NCI-H1417 treated with DMSO at 0.1 percent for 48 hours (cell line): ENCODE measurements at regions not wholly inside any gene's neighbourhood (a gene's known extent, or its start where the extent isn't known, plus 50 kb on each side); places are given as distances from the start of the nearest gene placed in this dataset.
"Not testable (repeated sequence)": the region's sequence is repeated elsewhere in the genome, so short reads cannot be mapped to it uniquely, and the experiment has no call there.

Experiments used
- DNase-seq: peaks from one replicate; lab custom pipeline; 2025; lab: John Stamatoyannopoulos, UW

- DNase-seq, result no peak
Observed at GRCh38 chr3:137612291-137612690, 151.8 kb upstream of the SOX14 start.

GRCh38 chr3:137615659-137616418, 148.3 kb upstream of the SOX14 start:
- DNase-seq, result no peak

DNA sequence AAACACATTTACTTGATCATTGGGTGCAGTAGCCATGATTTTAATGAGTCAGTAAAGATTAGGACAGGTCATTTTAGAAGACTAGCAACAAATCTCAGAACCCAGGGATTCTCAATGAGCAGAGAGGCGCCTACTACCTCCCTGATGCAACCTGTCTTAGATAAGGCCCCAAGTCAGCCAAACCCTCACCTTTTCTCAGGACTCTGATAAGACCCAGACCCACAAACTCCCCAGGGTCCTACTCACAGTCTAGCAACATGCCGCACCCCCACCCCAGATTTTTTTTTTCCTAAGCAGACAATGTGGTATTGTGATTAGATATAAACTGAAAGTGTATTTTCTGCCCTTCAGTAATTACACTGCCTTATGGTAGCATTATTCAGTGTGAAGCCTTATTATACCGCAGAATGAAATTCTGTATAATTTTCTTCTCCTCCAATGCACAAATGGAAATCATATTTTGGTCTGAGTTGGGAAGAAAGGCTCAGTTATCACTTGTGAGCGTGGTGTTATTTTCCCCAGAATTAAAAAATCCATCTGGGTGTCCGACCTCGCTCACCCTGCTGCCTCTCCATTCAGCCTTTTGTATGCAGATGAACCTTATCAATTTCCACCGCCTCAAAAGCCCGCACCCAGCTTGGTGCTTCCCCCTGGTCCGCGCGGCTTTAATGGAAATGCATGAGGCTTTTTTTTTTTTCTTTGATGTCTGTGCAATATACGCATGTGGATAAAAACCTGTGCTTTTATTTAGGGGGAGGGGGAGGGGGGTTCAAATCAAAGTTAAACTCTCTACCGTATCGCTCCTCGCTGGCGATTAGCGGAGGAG, 122.0 kb upstream of the SOX14 start:
- no peak for DNase-seq

DNA sequence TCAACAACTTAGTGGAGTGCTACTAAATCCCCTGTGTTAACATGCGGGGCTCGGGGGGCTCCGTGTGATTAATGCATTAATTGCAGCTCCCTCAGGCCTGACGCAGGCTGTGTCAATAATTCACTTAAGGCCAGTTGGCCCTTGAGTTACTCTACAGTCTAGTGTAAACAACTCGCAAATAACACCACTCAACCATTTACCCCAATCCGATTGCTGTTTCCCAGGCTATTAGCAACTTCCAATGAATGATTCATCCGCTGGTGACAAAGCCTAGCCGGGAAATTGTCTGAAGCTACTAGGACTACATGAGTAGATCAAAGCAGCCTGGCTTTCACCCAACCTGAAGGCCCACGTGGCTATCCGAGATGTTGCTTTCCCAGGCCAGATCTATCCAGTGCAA, 121.3 kb upstream of the SOX14 start:
- DNase-seq, result no peak

GRCh38 chr3:137647179-137647578, 116.9 kb upstream of the SOX14 start:
- no peak for DNase-seq

DNA sequence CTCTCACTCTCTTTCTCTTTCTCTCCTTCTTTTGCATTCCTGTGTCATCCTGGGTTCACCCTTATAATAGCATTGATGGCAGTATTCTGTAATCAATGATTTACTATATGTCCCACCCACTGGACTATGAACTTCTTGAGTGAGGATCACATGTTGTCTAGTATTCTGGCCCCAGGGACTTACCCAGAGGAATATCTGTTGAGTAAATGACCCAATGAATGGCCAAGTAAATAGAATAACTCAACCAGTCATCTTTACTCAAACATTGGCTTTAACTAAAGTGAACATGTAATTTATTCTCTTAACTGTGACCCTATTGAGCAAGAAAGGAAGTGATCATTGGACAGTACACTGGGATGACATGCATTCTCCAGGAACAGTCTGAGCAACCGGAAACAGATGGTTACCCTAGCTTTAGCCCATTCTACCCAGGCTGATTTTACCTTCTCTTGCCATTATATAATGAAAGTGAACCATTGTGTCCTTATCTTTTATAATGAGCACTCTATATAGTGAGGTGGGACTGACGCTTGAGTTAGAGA, 94.5 kb upstream of the SOX14 start:
- no peak for DNase-seq

- no peak for DNase-seq
Observed at GRCh38 chr3:137687181-137687879, 76.8 kb upstream of the SOX14 start.

GRCh38 chr3:137692803-137693431, 71.2 kb upstream of the SOX14 start:
- no peak for DNase-seq

DNA sequence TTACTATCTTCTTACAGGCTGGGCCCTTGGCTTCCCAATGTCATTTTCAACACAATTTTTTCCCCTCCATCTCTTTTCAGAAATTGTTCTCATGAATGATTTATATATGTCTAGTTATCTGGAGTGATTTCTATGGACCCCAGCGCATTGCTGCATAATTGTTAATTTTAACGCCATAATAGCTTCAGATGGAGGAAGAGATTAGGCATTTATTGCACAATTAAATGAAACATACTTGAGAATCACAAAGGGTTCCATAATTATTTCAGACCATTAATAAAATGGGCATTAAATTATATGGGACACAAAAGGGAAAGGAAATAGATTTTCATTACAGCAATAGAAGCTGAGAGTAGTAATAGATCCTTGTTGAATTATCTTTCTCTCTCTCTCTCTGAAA, 70.3 kb upstream of the SOX14 start:
- DNase-seq, result no peak

GRCh38 chr3:137694836-137695235, 69.3 kb upstream of the SOX14 start:
- DNase-seq, result no peak

DNA sequence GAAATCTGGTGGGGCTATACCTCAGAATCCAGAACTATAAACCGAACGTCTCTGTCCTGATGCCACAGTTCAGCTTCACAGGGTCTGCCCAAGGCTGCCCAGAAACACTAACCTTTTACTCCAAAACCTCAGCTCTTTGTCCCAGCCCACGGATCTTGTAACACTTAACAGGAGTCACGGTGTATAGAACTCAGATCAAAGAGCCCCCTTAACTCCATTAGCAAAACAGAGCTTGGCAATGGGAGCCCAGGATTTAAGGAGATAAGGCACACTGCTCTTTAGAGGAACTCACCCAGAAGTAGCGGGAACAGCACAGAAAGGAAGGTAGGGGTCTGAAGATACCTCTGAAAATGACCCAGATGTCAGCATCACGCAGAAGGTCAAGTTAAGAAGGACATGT, 68.8 kb upstream of the SOX14 start:
- DNase-seq, result no peak

DNA sequence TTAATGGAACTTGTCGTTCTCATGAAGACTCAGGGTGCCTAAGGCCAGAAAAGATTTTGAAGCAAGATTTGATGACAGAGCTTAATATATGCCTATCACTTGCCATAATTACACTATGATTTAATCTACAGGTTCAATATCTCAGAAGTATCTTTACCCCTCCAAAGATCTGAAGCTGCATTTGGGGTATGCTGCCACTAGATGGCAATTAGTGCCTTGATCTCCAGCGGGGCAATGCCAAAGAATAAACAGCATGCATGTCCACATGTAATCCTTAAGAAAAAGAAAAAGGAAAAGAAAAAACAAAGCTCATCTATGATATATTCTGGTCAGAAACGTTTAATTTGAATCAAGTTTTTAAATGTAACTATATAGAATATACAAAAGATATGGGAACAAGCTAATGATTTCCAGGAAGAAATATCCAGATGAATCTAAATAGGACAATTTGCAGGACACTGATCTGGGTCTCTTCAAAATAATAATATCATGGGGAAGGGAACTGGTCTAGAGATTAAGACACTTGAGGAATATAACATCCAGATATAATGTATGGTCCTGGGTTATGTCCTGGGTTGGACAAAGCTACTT, 55.0 kb upstream of the SOX14 start:
- no peak for DNase-seq

GRCh38 chr3:137713965-137714364, 50.1 kb upstream of the SOX14 start:
- not testable (repeated sequence) for DNase-seq
